IMR-90 (cell line): ENCODE measurements at regions not wholly inside any gene's neighbourhood (a gene's known extent, or its start where the extent isn't known, plus 50 kb on each side); places are given as distances from the start of the nearest gene placed in this dataset.
A peak's percentile ranks its signal among the peaks of the same experiment; 100 is the strongest.

Experiments used
- ATAC-seq: fragments of 200-7000 bp; cut with Tn5 transposase; 2 replicates; pipeline ENCODE4 v1.9.1; 2020; ENCODE audit warnings: low read depth, mild to moderate bottlenecking, moderate library complexity
- BruUV-seq: library from RNA; stranded (reverse); fragments of 400-500 nt; replicated peaks from 2 replicates; lab custom pipeline; 2021; lab: Mats Ljungman, UMichigan
- CTCF ChIA-PET: fragments of 300-600 bp; formaldehyde crosslinking; extraction: SDS; loops from one replicate; lab custom pipeline; 2021; ENCODE audit warnings: antibody characterized with exemption; lab: Yijun Ruan, JAX
- POLR2A ChIA-PET: fragments of 300-600 bp; sonication (Branson Sonifier 250); formaldehyde crosslinking; loops from one replicate; lab custom pipeline; 2022; ENCODE audit warnings: antibody characterized with exemption; ENCODE audit not compliant: unreplicated experiment; lab: Charles Lee
- DNase-seq: peaks from one replicate; pipeline ENCODE4 v3.0.0; 2013
- H2AFZ ChIP-seq: replicated peaks from 2 replicates; pipeline ENCODE3; 2013; ENCODE audit warnings: low read length, mild to moderate bottlenecking; ENCODE audit not compliant: poor library complexity
- H2AK5ac ChIP-seq: 2 replicates; pipeline ENCODE4 v1.6.1; 2013; ENCODE audit warnings: low read depth, low read length, inconsistent platforms
- H2AK9ac ChIP-seq: replicated peaks from 2 replicates; pipeline ENCODE3; 2013; ENCODE audit warnings: mild to moderate bottlenecking, low read depth, low read length, moderate library complexity; ENCODE audit not compliant: poor library complexity
- H2BK120ac ChIP-seq: 2 replicates; pipeline ENCODE4 v1.6.1; 2013; ENCODE audit warnings: low read depth, low read length, inconsistent platforms
- H2BK15ac ChIP-seq: 3 replicates; pipeline ENCODE4 v1.6.1; 2013; ENCODE audit warnings: low read depth, low read length, inconsistent platforms
- H2BK20ac ChIP-seq: 2 replicates; pipeline ENCODE4 v1.6.1; 2013; ENCODE audit warnings: low read depth, mild to moderate bottlenecking, inconsistent platforms, low read length, moderate library complexity
- H2BK5ac ChIP-seq: 2 replicates; pipeline ENCODE4 v1.6.1; 2013; ENCODE audit warnings: mild to moderate bottlenecking, low read depth, low read length, inconsistent platforms; ENCODE audit not compliant: poor library complexity, severe bottlenecking
- H3K14ac ChIP-seq: replicated peaks from 2 replicates; pipeline ENCODE4 v1.6.1; 2013; ENCODE audit warnings: low read depth, low read length, inconsistent platforms
- H3K18ac ChIP-seq: 2 replicates; pipeline ENCODE4 v1.6.1; 2013; ENCODE audit warnings: low read depth, low read length, control low read depth
- H3K23ac ChIP-seq: 2 replicates; pipeline ENCODE4 v1.6.1; 2013; ENCODE audit warnings: low read depth, low read length, inconsistent platforms
- H3K27ac ChIP-seq: 2 replicates; pipeline ENCODE4 v1.5.1; 2013; ENCODE audit warnings: mild to moderate bottlenecking, control low read depth, low read length; ENCODE audit not compliant: insufficient read depth
- H3K27me3 ChIP-seq: 2 replicates; pipeline ENCODE4 v1.6.1; 2013; ENCODE audit warnings: low read length; ENCODE audit not compliant: control insufficient read depth, insufficient read depth
- H3K36me3 ChIP-seq: 2 replicates; pipeline ENCODE4 v1.6.1; 2013; ENCODE audit warnings: low read length, mixed read lengths; ENCODE audit not compliant: control insufficient read depth, insufficient read depth
- H3K4ac ChIP-seq: 2 replicates; pipeline ENCODE4 v1.6.1; 2013; ENCODE audit warnings: low read depth, low read length, inconsistent platforms
- H3K4me1 ChIP-seq: 2 replicates; pipeline ENCODE4 v1.6.1; 2013; ENCODE audit warnings: low read length, mixed read lengths; ENCODE audit not compliant: control insufficient read depth, insufficient read depth
- H3K4me2 ChIP-seq: 2 replicates; pipeline ENCODE4 v1.6.1; 2013; ENCODE audit warnings: low read depth, mild to moderate bottlenecking, control low read depth, low read length, moderate library complexity
- H3K4me3 ChIP-seq: 2 replicates; pipeline ENCODE4 v1.5.1; 2013; ENCODE audit warnings: low read depth, mild to moderate bottlenecking, control low read depth, low read length, moderate library complexity; ENCODE audit not compliant: insufficient read depth
- H3K56ac ChIP-seq: 2 replicates; pipeline ENCODE4 v1.6.1; 2013; ENCODE audit warnings: low read length, inconsistent platforms; ENCODE audit not compliant: insufficient read depth; ENCODE audit errors: extremely low read depth
- H3K79me1 ChIP-seq, 2 experiments: 2 replicates each; pipeline ENCODE4 v1.6.1; 2013; ENCODE audit warnings: low read length in 2 of 2, inconsistent platforms in 1 of 2, low read depth in 1 of 2
- H3K9ac ChIP-seq: 2 replicates; pipeline ENCODE4 v1.6.1; 2013; ENCODE audit warnings: low read depth, low read length, control low read depth
- H3K9me1 ChIP-seq: 2 replicates; pipeline ENCODE4 v1.6.1; 2013; ENCODE audit warnings: low read length, inconsistent platforms; ENCODE audit not compliant: insufficient read depth
- H3K9me3 ChIP-seq: 2 replicates; pipeline ENCODE4 v1.6.1; 2013; ENCODE audit warnings: low read length; ENCODE audit not compliant: control insufficient read depth, insufficient read depth
- H4K20me1 ChIP-seq: 2 replicates; pipeline ENCODE4 v1.6.1; 2013; ENCODE audit warnings: low read length, inconsistent platforms; ENCODE audit not compliant: insufficient read depth
- H4K5ac ChIP-seq: 2 replicates; pipeline ENCODE4 v1.6.1; 2013; ENCODE audit warnings: mild to moderate bottlenecking, low read depth, low read length, control low read depth
- H4K8ac ChIP-seq, 2 experiments: 2 replicates each; pipeline ENCODE4 v1.6.1; 2013; ENCODE audit warnings: low read depth in 2 of 2, low read length in 2 of 2, control low read depth in 1 of 2, inconsistent platforms in 1 of 2
- H4K91ac ChIP-seq: 2 replicates; pipeline ENCODE4 v1.6.1; 2013; ENCODE audit warnings: low read depth, low read length, inconsistent platforms; ENCODE audit not compliant: insufficient read depth
- CEBPB ChIP-seq: IDR thresholded peaks from 2 replicates; pipeline ENCODE4 v1.6.1; 2012; ENCODE audit warnings: low read depth, low read length, improper control_type of control experiment
- RAD21 ChIP-seq: IDR thresholded peaks from 2 replicates; pipeline ENCODE4 v1.6.1; 2012; ENCODE audit warnings: low read length, improper control_type of control experiment
- WGBS, 2 experiments: methylation state at CpG; one replicate each; pipeline versions ENCODE4 v1.1.5 to v1.1.7; 2013; ENCODE audit warnings: missing lambda C conversion rate in 2 of 2; ENCODE audit not compliant: insufficient read length in 1 of 2; ENCODE audit errors: extremely low coverage in 2 of 2; 5-methylcytosine and 5-hydroxymethylcytosine counted together
- dilution Hi-C: fragments of 300-500 bp; cut with HindIII; formaldehyde crosslinking; loops from one replicate; pipeline ENCODE4 v1.14.3; 2018; ENCODE audit warnings: low sequenced_read_pairs; ENCODE audit not compliant: unreplicated experiment
- in situ Hi-C: fragments of 300-500 bp; cut with MboI; formaldehyde crosslinking; loops from 3 replicates; pipeline ENCODE4 v1.14.3; 2019; ENCODE audit warnings: low sequenced_read_pairs, inconsistent platforms, mixed read lengths
- intact Hi-C: fragments of 100-400 bp; cut with micrococcal nuclease; formaldehyde crosslinking; loops from 2 replicates; pipeline ENCODE4 v1.10.0; 2022
- TF ChIP-seq, protein P1 (sequence below): conservative IDR thresholded peaks from 2 replicates; pipeline ENCODE4 v1.5.1; 2012; ENCODE audit warnings: mild to moderate bottlenecking, low read depth, low read length, improper control_type of control experiment

DNA sequence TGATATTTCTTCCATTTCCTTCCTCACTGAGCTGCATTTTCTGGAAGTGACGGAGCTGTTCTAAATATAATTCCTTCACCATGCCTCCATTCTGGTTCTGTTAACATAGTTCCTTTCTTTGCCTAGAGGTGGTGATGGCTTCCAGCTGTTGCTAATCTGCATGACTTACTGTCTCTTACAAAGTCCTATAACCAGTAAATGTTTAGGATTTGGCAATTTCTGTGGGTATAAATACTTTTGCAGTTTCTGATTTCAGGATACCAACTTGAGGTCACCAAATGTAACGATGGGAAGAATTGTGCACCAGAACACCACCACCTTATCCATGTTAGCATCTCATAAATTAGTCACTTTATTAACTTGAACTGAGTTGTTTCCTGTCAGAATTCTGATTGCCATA is 101.7 kb upstream of the FN1 start:
- no CpG with 5 or more reads among the region's 2 CpGs for WGBS, 2 experiments
- Histone ChIP-seq H3K4ac (peak overlapping the region; percentile 90), H4K8ac (peak overlapping the region; percentile 3 to 88; a peak in 3 of 4 replicates), H3K9ac (no peak overlapping the region), H3K4me3 (no peak overlapping the region), H3K4me1 (peaks cover 11% of the 10 kb centered on the region), H2AK9ac (no peak overlapping the region), H3K4me2 (no peak overlapping the region; the same call in 1 of the 2 replicates), H2BK120ac (peak overlapping the region; percentile 92), H2BK5ac (peak overlapping the region; percentile 99), H3K36me3 (no peaks in the 10 kb centered on the region), H3K18ac (peak overlapping the region; percentile 85; the same call in 1 of the 2 replicates), H3K9me1 (no peaks in the 10 kb centered on the region; the same call in 1 of the 2 replicates), H3K23ac (peak overlapping the region; percentile 75; the same call in 1 of the 2 replicates), H3K27ac (peak overlapping the region; percentile 67), H2AFZ (peak overlapping the region; percentile 75), H2BK20ac (peak overlapping the region; percentile 87), H4K20me1 (no peaks in the 10 kb centered on the region), H3K14ac (peak overlapping the region; percentile 84), H3K56ac (peak overlapping the region; percentile 33; the same call in 1 of the 2 replicates), H4K5ac (peak overlapping the region; percentile 66; the same call in 1 of the 2 replicates), H3K79me1 (no peaks in the 10 kb centered on the region), H4K91ac (peak overlapping the region; percentile 70), H3K9me3 (0 out of 2 replicates have a peak, but pooled peaks cover 5% of the 10 kb centered on the region), H2BK15ac (peak overlapping the region; percentile 52; the same call in 1 of the 3 replicates), H2AK5ac (peak overlapping the region; percentile 52; the same call in 1 of the 2 replicates), H3K27me3 (no peaks in the 10 kb centered on the region)
- peak; percentile 86 for DNase-seq
- in situ Hi-C loops, result no loop called here
- CTCF ChIA-PET, result interaction anchor here (0.6 kb wide), 1 partner anchor 246 kb away, joined by 3 read pairs; no protein-coding TSS in a partner anchor
- dilution Hi-C loops, result no loop called here
- TF ChIP-seq, protein P1, sequence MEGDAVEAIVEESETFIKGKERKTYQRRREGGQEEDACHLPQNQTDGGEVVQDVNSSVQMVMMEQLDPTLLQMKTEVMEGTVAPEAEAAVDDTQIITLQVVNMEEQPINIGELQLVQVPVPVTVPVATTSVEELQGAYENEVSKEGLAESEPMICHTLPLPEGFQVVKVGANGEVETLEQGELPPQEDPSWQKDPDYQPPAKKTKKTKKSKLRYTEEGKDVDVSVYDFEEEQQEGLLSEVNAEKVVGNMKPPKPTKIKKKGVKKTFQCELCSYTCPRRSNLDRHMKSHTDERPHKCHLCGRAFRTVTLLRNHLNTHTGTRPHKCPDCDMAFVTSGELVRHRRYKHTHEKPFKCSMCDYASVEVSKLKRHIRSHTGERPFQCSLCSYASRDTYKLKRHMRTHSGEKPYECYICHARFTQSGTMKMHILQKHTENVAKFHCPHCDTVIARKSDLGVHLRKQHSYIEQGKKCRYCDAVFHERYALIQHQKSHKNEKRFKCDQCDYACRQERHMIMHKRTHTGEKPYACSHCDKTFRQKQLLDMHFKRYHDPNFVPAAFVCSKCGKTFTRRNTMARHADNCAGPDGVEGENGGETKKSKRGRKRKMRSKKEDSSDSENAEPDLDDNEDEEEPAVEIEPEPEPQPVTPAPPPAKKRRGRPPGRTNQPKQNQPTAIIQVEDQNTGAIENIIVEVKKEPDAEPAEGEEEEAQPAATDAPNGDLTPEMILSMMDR, result no peak
- peak; percentile 40 for TF ChIP-seq RAD21
- TF ChIP-seq CEBPB, result no peak
- peak; percentile 73 for ATAC-seq
- intact Hi-C loops, result loop anchor here (1.0 to 2.0 kb wide), 2 partner anchors 77 to 100 kb away; no protein-coding TSS in a partner anchor
- no TSS peak for BruUV-seq
- POLR2A ChIA-PET, result no interaction called here
